GM18507 (cell line): ENCODE measurements at regions not wholly inside any gene's neighbourhood (a gene's known extent, or its start where the extent isn't known, plus 50 kb on each side); places are given as distances from the start of the nearest gene placed in this dataset.

Experiments used
- DNase-seq: peaks from one replicate; pipeline ENCODE4 v3.0.0; 2011; ENCODE audit warnings: low read depth; ENCODE audit not compliant: insufficient read length; ENCODE audit errors: extremely low spot score
- FAIRE-seq: peaks from 2 replicates; lab custom pipeline; 2011; peaks lifted over from hg19 to GRCh38; lab: Jason Lieb, UNC

DNA sequence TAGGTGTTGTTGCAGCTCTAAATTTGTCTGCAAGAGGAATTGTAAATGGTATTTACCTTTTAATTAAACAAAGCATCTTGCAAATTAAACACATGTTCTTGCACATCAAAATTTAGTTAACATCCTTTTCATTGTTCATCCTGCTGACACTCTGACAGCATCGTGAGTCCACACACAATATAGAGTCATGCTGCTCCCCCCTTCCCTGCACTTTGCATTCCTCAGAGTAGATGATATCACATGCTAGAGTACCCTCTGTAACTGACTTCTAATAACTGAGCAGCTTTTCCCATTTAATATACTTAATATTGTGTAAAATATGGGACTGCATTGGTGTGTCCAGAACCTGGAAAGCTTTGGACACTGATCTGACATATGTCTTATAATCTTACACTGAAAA lies 138.8 kb upstream of the DPYD start:
- DNase-seq (no peak), FAIRE-seq (no peak)

- DNase-seq = no peak
- no peak for FAIRE-seq
These were observed 137.8 kb upstream of the DPYD start for GRCh38 chr1:98058676-98059075.

DNA sequence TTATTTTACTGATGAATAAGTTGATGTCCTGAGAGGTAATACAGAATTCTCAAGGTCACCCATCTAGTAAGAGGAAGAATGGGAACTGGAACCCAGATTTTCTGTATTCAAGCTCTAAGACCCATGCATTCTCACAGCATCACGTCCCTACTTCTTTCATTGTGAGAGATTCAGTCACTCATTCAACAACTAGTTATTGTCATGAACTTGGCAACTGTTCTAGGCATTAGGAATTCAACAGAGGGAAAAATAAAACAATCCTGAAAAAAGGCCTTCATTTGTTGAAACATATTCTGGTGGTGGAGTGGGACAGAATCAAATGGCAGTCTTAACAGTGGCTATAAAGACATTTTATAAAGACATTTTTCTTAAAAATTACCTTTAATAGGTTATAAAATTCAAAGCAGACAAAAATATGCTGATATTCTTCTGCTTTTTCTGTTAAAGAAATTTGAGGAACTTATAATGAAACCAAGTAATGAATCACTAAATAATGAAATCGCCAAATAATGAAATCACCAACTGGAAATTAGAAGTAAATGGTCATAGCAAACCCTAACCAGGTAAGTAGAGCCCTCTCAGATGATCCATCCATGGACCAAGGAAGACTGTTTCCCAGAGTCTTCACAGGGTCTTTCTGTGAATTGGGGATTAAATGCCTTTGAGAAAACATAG lies 136.5 kb upstream of the DPYD start:
- FAIRE-seq (no peak), DNase-seq (no peak)

DNA sequence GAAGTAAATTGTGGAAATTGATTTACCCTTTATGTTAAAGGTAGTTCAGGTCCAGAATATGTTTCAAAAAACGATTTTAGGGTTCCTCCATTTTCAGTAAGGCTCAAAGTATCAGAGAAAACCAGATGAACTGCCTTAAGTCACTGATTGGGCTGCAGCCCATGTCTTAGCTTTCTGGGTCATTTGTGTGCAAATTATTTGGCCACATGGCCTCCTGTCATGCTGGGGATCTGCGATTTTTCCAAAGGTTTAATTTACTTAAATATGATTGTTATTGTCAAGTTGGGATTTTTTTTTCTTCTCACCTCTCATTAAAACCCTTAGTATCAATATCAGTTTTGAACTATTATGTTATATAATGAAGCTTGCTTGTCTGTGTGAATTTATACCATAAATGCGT lies 135.9 kb upstream of the DPYD start:
- DNase-seq (no peak), FAIRE-seq (no peak)

DNA sequence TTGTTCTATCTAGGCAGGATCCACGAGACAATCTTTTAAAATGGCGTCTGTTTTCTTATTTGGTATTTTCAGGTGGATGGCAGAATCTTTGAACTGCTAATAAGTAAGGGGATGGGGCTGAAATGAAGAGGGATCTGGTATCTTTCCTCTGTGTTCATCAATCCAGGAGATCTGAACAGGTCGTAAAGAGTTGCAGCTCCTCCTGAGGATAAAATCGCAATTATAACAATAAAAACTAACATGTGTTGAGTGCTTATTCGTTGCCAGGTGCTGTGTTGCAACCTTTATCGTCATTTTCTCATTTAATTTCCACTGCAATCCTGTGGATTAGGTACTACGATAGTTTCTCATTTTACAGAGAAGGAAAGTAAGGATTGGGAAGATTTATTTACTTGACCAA lies 134.6 kb upstream of the DPYD start:
- no peak for FAIRE-seq
- no peak for DNase-seq

DNA sequence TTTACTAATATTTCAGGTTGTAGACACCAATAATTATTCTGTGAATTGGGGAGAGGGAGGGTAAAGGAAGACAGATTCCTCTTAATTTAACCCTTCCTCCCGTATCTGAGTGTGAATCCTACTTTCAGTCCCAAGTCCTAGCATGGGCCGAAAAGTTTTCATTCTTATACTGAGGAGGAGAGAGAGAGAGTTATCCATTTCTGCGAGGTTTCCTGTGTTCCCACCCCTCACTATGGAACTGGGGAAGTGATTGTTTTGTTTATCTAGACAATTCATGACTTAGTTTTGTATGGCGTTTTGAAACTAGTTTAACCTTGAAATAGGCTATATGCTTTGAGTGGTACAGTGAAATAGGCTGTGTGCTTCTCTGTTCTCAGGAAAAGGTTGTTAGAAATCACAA lies 134.0 kb upstream of the DPYD start:
- FAIRE-seq (no peak), DNase-seq (no peak)

GRCh38 chr1:98054367-98054701 lies 133.5 kb upstream of the DPYD start:
- FAIRE-seq (no peak), DNase-seq (no peak)

GRCh38 chr1:98053471-98054366 lies 132.9 kb upstream of the DPYD start:
- FAIRE-seq (no peak), DNase-seq (peak; percentile 17)

- DNase-seq (no peak), FAIRE-seq (peak; percentile 80)
These were observed 130.3 kb upstream of the DPYD start for GRCh38 chr1:98051065-98051675.

- no peak for DNase-seq
- no peak for FAIRE-seq
These were observed 128.7 kb upstream of the DPYD start for GRCh38 chr1:98049370-98050135.

DNA sequence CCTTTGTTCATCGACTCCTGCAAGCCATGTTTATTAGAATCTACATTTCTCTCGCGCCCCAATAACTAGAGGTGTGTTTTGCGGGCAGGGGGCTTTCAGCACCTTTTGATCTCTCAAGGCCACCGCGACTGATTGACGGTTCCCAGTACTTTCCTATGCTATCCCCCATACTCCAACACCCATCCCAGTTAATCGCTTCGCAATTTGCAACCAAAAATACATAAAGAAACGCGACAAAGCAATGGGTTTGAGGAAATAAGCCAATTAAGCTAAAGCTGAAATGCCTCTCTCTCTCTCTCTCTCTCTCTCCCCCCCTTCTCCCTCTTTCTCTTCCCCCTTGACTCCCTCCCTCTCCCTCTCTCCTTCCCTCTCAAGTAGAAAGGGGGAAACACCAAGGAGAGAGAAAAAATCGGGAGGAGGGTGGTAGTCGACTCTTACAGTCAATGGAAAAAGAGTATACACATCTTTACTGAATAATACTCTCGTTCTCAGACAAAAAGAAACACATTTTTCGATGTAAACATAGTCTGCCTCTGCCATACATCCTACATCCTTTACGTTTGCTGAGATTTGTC lies 128.0 kb upstream of the DPYD start:
- no peak for FAIRE-seq

GRCh38 chr1:98048244-98048643 lies 127.4 kb upstream of the DPYD start:
- FAIRE-seq = no peak

More for the DNA sequence above, 128.0 kb upstream of the DPYD start:
- no peak for DNase-seq

GRCh38 chr1:98047171-98047570 lies 126.3 kb upstream of the DPYD start:
- FAIRE-seq (no peak), DNase-seq (no peak)

More at GRCh38 chr1:98048244-98048643, 127.4 kb upstream of the DPYD start:
- no peak for DNase-seq

- DNase-seq (no peak), FAIRE-seq (no peak)
These were observed 125.2 kb upstream of the DPYD start for GRCh38 chr1:98045767-98046641.

- DNase-seq = no peak
- no peak for FAIRE-seq
These were observed 124.5 kb upstream of the DPYD start for GRCh38 chr1:98045211-98045766.

GRCh38 chr1:98044766-98045165 lies 123.9 kb upstream of the DPYD start:
- no peak for FAIRE-seq
- DNase-seq = no peak

- FAIRE-seq (no peak), DNase-seq (no peak)
These were observed 123.3 kb upstream of the DPYD start for GRCh38 chr1:98044071-98044697.

GRCh38 chr1:98035602-98036002 lies 114.8 kb upstream of the DPYD start:
- no peak for FAIRE-seq
- DNase-seq = no peak
